Common myeloid progenitor, CD34-positive (primary cell): ENCODE measurements at regions not wholly inside any gene's neighbourhood (a gene's known extent, or its start where the extent isn't known, plus 50 kb on each side); places are given as distances from the start of the nearest gene placed in this dataset.

Experiments used
- CTCF ChIA-PET: fragments of 350-600 bp; sonication (Branson Sonifier 250); formaldehyde crosslinking; loops from one replicate; lab custom pipeline; 2021; ENCODE audit warnings: antibody characterized with exemption; lab: Charles Lee
- POLR2A ChIA-PET: fragments of 350-600 bp; sonication (Branson Sonifier 250); formaldehyde crosslinking; loops from one replicate; lab custom pipeline; 2021; ENCODE audit warnings: antibody characterized with exemption; lab: Charles Lee
- DNase-seq, 3 donors: peaks; one replicate each; pipeline versions ENCODE4 v3.0.0 to v3.0.0-alpha.2; 2013
- H3K27ac ChIP-seq, 2 experiments: 1 replicate in 1 of 2; 2 replicates in 1 of 2; pipeline ENCODE4 v1.7.0; 2013; ENCODE audit warnings: inconsistent platforms in 2 of 2, low read length in 2 of 2, mild to moderate bottlenecking in 2 of 2, low read depth in 1 of 2, moderate library complexity in 1 of 2; ENCODE audit not compliant: severe bottlenecking in 2 of 2, insufficient read depth in 1 of 2, poor library complexity in 1 of 2
- H3K27me3 ChIP-seq, 5 experiments: replicated peaks in 2 of 5; 1 replicate in 3 of 5; 2 replicates in 2 of 5; pipeline versions ENCODE4 v1.6.1 to v1.7.0; 2013; ENCODE audit warnings: low read length in 4 of 5, mild to moderate bottlenecking in 2 of 5, moderate library complexity in 2 of 5, inconsistent platforms in 1 of 5; ENCODE audit not compliant: insufficient read depth in 5 of 5, control insufficient read depth in 4 of 5
- H3K36me3 ChIP-seq, 4 experiments: 1 replicate in 2 of 4; 2 replicates in 2 of 4; pipeline versions ENCODE4 v1.6.1 to v1.7.0; 2013; ENCODE audit warnings: low read length in 3 of 4, control low read depth in 1 of 4, mild to moderate bottlenecking in 1 of 4; ENCODE audit not compliant: control insufficient read depth in 4 of 4, insufficient read depth in 4 of 4
- H3K4me1 ChIP-seq, 4 experiments: 1 replicate in 3 of 4; 2 replicates in 1 of 4; pipeline versions ENCODE4 v1.6.1 to v1.7.1; 2013; ENCODE audit warnings: low read length in 3 of 4, mild to moderate bottlenecking in 3 of 4, control low read depth in 1 of 4, inconsistent platforms in 1 of 4, moderate library complexity in 1 of 4; ENCODE audit not compliant: control insufficient read depth in 4 of 4, insufficient read depth in 4 of 4; ENCODE audit errors: control extremely low read depth in 1 of 4
- H3K4me3 ChIP-seq, 7 experiments: 1 replicate in 4 of 7; 2 replicates in 3 of 7; pipeline versions ENCODE4 v1.5.1 to v1.7.0; 2013; ENCODE audit warnings: mild to moderate bottlenecking in 7 of 7, low read length in 6 of 7, moderate library complexity in 6 of 7, inconsistent platforms in 2 of 7, low read depth in 2 of 7, control low read depth in 1 of 7; ENCODE audit not compliant: insufficient read depth in 4 of 7, control insufficient read depth in 1 of 7; ENCODE audit errors: extremely low read depth in 1 of 7
- H3K9me3 ChIP-seq, 5 experiments: 1 replicate in 4 of 5; 2 replicates in 1 of 5; pipeline versions ENCODE4 v1.6.1 to v1.7.1; 2013; ENCODE audit warnings: low read length in 4 of 5, mild to moderate bottlenecking in 2 of 5, inconsistent platforms in 1 of 5, low read depth in 1 of 5, moderate library complexity in 1 of 5; ENCODE audit not compliant: control insufficient read depth in 4 of 5, insufficient read depth in 2 of 5; ENCODE audit errors: control extremely low read depth in 1 of 5
- WGBS: methylation state at CpG from one replicate; pipeline ENCODE4 v1.1.5; 2013; ENCODE audit not compliant: insufficient coverage; 5-methylcytosine and 5-hydroxymethylcytosine counted together

DNA sequence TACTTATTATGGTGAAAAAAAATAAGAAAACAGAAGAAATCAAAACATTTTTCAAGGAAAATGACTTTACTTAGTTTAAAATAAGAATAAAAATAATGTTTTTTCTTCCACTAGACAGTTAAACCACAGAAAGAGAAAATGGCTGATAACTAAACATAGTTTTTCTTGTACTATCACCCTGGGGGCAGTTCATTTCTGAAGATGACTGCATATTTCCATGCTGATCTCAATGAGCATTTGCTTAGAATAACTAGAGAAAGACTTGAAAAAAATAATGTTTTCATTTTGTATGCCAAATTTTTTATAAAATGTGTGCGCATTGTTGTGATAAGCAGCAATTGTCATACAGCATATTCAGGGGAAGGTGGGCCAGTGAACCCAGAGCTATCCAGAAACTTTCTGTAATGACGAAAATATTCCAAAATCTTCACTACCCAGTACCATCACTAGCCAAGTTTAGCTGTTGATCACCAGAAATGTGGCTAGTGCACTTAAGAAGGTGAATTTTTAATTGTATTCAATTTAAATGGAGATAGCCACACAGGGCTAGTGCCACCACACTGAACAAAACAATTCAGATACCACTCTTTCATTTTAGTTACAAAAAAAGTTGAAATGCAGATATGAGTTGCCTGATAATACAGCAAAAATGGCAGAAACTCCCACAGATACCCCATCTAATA lies 513.4 kb upstream of the NETO1 start:
- Histone ChIP-seq H3K4me1 (no peaks in the 10 kb centered on the region), H3K4me3 (no peak overlapping the region), H3K27ac (no peak overlapping the region), H3K27me3 (no peaks in the 10 kb centered on the region), H3K36me3 (no peaks in the 10 kb centered on the region), H3K9me3 (peaks cover 0 to 1% (median 0%) of the 10 kb centered on the region in 5 experiments)
- DNase-seq = no peak
- ChIA-PET POLR2A (no interaction called here), CTCF (no interaction called here)
- no CpG with 5 or more reads among the region's 2 CpGs for WGBS

DNA sequence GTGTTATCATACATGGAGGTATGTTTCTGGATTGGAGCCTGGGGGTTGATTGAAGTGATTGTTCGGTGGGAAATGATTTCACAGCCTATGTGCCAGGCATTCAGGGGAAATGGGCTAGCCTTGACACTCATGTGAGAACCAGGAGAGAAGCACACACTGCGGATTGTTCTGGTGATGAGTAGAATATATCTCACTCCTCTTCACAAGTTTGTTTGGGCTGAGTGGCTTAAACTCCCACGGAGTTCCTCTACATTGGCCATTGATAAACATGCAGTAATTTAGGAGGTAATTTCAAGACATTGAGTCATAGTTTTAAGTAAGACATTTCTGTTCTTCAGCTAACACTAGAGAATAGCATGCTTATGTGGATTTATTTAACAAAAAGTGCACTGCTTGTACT lies 498.9 kb upstream of the NETO1 start:
- Histone ChIP-seq H3K36me3 (no peaks in the 10 kb centered on the region), H3K9me3 (peaks cover 0 to 2% (median 0%) of the 10 kb centered on the region in 5 experiments), H3K4me1 (no peaks in the 10 kb centered on the region), H3K27me3 (no peaks in the 10 kb centered on the region), H3K4me3 (no peak overlapping the region), H3K27ac (no peak overlapping the region)
- ChIA-PET CTCF (no interaction called here), POLR2A (no interaction called here)
- no peak for DNase-seq
- WGBS = 80% methylated on average over 1 of the region's 3 CpGs

DNA sequence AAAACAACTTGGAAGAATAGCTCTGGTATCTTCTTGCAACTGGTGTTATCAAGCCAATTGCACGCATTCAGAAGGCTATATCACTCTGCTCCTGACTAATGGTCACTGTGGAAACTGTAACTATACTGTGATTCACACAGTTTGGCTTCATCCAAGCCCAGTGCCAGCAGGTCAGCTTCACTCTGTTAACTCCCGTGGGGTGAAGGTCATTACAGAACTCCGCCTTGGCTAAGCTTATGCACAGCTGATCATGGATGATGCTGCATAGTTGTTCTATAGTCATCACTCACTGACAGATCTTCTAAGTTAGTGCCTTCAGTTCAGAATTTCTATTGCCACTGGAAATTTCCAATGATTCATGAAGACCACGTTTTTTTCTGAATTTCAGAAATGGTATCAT lies 497.2 kb upstream of the NETO1 start:
- CTCF ChIA-PET = no interaction called here
- Histone ChIP-seq H3K9me3 (no peaks in the 10 kb centered on the region), H3K27me3 (no peaks in the 10 kb centered on the region), H3K27ac (no peak overlapping the region), H3K4me1 (no peaks in the 10 kb centered on the region), H3K36me3 (no peaks in the 10 kb centered on the region), H3K4me3 (no peak overlapping the region)
- WGBS = 92% methylated on average over 4 of the region's 4 CpGs
- DNase-seq = no peak
- POLR2A ChIA-PET = no interaction called here

DNA sequence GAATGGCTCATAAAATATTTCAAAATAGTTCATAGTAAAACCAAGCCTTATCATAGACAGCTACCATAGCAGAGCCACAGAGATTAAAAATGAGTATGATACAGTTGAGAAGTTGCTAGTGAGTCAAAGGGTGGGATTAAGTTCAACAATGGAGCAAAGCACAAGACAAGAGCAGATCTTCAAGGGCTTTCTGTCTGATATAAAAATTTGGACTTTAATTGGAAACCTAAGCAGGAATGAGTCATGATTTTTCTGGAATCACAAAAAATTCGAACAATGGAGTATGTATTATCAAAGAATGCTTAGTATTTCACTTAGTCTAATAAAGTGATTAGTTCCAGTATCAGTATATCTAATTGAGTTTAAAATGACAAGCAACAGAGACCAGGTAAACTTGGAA lies 487.3 kb upstream of the NETO1 start:
- Histone ChIP-seq H3K4me1 (no peaks in the 10 kb centered on the region), H3K4me3 (no peak overlapping the region), H3K36me3 (no peaks in the 10 kb centered on the region), H3K27me3 (no peaks in the 10 kb centered on the region), H3K27ac (no peak overlapping the region), H3K9me3 (no peaks in the 10 kb centered on the region)
- CTCF ChIA-PET = no interaction called here
- WGBS = no CpG with 5 or more reads among the region's 1 CpG
- no peak for DNase-seq
- POLR2A ChIA-PET = no interaction called here

DNA sequence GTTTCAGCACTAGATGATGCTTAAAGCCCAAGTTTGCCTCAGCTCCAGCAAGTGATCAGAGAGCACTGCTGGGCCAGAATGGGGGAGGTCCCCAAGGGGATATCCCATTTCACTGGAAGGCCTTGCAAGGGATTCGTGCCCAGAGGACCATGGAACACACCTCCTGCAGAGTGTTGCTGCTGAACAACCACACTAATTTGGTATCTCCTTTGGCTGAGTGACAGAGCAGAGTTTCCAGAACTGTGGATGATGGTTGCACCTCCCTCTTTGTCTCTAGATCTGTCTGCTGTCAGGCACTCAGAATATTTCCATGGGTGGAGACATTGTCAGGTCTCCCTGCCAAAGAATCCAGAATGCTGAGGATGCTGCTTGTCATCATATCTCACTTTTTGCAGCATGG lies 484.8 kb upstream of the NETO1 start:
- Histone ChIP-seq H3K27ac (no peak overlapping the region), H3K27me3 (no peaks in the 10 kb centered on the region), H3K36me3 (no peaks in the 10 kb centered on the region), H3K4me1 (no peaks in the 10 kb centered on the region), H3K9me3 (no peaks in the 10 kb centered on the region), H3K4me3 (no peak overlapping the region)
- POLR2A ChIA-PET = no interaction called here
- CTCF ChIA-PET = no interaction called here
- DNase-seq = no peak
- WGBS = 63% methylated on average over 1 of the region's 1 CpG

DNA sequence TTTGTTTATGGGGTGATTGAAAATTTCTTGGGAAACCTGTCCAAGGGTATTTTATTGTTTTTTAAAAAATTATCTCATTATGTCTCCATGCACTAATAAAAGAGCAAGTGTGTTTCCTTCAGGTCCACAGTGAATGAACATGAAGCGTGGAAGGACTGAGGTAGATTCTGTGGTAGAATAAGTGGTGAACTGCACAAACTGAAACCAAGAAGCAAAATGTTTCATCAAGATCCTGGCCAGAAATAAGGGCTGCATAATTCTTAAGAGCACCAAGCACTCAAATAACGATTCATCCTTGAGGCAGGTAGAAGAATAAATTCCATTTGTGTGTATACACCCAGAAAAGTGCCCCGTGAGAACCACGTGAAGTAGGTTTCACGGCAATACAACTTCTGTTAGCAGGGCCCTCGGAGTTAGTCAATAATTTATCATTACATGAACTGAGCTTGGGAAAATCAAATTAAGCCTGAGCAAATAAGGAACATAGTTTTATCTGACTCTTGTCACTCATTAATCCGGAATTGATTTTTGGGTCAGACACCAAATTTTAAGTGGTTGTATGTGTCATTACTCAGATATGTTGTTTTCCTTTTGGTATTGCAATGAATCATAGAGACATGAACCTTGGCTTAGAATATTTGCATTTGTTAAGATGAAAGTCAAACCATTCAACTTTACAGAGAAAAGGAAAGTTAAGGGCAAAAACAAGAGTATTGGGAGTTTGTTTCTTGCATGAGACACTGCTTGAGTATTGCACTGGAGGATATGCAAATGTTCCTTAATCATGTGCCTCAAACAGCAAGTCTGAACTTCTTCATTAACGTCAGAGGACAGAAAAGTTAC lies 472.6 kb upstream of the NETO1 start:
- Histone ChIP-seq H3K4me1 (no peaks in the 10 kb centered on the region), H3K36me3 (no peaks in the 10 kb centered on the region), H3K4me3 (no peak overlapping the region), H3K27ac (no peak overlapping the region), H3K9me3 (no peaks in the 10 kb centered on the region), H3K27me3 (no peaks in the 10 kb centered on the region)
- POLR2A ChIA-PET = no interaction called here
- CTCF ChIA-PET = no interaction called here
- WGBS = 95% methylated on average over 4 of the region's 8 CpGs
- DNase-seq = no peak

DNA sequence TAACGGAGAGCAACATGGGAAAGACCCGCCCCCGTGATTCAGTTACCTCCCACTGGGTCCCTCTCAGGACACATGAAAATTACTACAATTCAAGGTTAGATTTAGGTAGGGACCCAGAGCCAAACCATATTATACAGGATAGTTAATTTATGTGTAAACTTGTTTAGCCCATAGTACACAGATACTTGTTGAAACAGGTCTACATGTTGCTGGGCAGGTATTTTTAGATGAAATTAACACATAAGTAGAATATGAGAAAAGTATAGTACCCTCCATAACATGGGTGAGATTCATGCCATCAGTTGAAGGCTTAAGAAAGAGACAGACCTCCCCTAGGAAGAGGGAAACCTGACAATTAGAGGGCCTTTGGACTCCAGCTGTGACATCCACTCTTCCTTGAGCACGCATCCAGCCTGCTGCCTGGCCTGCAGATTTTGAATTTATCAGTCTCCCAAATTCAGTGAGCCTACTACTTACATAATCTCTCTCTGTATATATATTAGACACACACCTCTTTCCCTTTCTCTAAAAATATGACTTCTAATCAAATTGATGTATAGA lies 463.5 kb upstream of the NETO1 start:
- no peak for DNase-seq
- 80% methylated on average over 1 of the region's 4 CpGs for WGBS
- Histone ChIP-seq H3K27ac (no peak overlapping the region), H3K36me3 (no peaks in the 10 kb centered on the region), H3K27me3 (no peaks in the 10 kb centered on the region), H3K4me3 (no peak overlapping the region), H3K4me1 (no peaks in the 10 kb centered on the region), H3K9me3 (no peaks in the 10 kb centered on the region)
- ChIA-PET CTCF (no interaction called here), POLR2A (no interaction called here)
